ENCODE measurements at regions not wholly inside any gene's neighbourhood (a gene's known extent, or its start where the extent isn't known, plus 50 kb on each side); places are given as distances from the start of the nearest gene placed in this dataset.
"Not testable (repeated sequence)": the region's sequence is repeated elsewhere in the genome, so short reads cannot be mapped to it uniquely, and the experiment has no call there.

DNA sequence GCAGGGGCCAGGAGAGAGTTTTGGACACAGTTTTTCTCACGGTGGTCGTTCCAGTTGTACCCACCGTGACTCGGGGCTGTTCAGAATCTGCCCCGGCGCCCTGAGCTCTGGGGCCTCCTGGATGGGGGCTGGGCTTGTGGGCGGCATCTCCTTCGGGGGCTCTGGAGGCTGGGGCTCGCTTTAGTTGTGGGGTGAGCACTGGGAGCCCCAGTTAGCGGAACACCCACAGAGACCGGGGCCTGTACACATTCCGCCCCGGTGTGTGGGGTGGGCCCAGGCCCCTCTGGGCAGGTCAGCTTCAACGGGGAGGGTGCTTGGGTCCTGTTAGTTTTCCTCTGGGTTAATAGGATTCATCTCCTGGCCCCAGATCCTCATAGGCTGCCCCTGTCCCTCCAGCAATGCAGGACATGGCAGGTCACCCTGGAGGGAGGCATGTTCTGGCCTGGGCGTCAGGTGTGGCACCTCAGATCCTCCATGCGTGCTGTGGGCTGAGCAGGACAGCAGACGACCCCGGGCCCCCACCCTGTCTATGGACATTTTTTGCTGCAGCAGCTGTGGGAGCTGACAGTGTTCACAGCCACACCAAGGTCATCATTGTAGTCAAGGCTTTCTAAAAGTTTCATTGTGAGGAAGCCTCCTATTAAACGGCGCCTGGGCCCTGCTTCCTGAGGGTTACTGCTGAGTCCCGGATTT lies 393.2 kb downstream of the TMEM121 start:
- no peak overlapping the region for H3K4me3 ChIP-seq (ENCODE audit: insufficient read depth, low read depth, low read length)
- H3K27me3 ChIP-seq (ENCODE audit: control insufficient read depth, insufficient read depth, low read length, poor library complexity, severe bottlenecking), result no peaks in the 10 kb centered on the region
- no peaks in the 10 kb centered on the region for H3K36me3 ChIP-seq (ENCODE audit: control insufficient read depth, insufficient read depth, low read length)
- 83 to 86% methylated on average over 21 of the region's 21 CpGs for whole genome bisulfite sequencing, 2 experiments
- no peak overlapping the region for H3K27ac ChIP-seq (ENCODE audit: insufficient read depth, low read depth, low read length, poor library complexity, severe bottlenecking)
- no peaks in the 10 kb centered on the region for H3K4me1 ChIP-seq (ENCODE audit: control insufficient read depth, insufficient read depth, low read length)
- no peaks in the 10 kb centered on the region for H3K9me3 ChIP-seq (ENCODE audit: control insufficient read depth, low read length)

DNA sequence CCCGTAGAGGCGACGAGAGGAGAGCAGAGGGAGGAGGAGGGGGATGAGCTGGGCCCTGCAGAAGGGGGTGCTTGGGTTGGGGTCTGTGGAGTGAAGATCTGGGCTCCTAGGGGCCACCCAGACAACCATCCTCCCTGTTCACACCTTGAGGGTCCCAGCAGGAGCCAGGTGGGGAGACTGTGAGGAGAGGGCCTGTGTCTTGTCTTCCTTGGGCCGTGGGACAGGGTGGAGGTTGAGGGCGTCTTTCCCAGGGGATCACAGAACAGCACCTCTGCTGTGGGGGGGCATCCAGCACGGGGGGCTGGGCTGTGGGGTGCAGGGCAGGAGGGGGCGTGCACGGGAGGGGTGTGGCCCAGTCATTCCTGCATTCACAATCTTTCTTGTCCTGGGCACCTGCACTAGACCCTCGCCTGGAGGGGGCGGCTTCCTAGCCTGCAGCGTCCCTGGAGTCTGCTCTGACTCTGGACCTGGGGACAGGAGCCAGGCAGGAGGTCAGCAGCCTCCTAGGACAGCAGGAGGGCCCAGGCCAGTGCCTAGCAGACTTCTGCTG lies 393.8 kb downstream of the TMEM121 start:
- not testable (repeated sequence) for H3K4me3 ChIP-seq (ENCODE audit: insufficient read depth, low read depth, low read length); H3K9me3 ChIP-seq (ENCODE audit: control insufficient read depth, low read length); H3K36me3 ChIP-seq (ENCODE audit: control insufficient read depth, insufficient read depth, low read length); H3K27me3 ChIP-seq (ENCODE audit: control insufficient read depth, insufficient read depth, low read length, poor library complexity, severe bottlenecking); H3K27ac ChIP-seq (ENCODE audit: insufficient read depth, low read depth, low read length, poor library complexity, severe bottlenecking); H3K4me1 ChIP-seq (ENCODE audit: control insufficient read depth, insufficient read depth, low read length)
- WGBS, 2 experiments, result 67 to 71% methylated on average over 11 of the region's 11 CpGs

DNA sequence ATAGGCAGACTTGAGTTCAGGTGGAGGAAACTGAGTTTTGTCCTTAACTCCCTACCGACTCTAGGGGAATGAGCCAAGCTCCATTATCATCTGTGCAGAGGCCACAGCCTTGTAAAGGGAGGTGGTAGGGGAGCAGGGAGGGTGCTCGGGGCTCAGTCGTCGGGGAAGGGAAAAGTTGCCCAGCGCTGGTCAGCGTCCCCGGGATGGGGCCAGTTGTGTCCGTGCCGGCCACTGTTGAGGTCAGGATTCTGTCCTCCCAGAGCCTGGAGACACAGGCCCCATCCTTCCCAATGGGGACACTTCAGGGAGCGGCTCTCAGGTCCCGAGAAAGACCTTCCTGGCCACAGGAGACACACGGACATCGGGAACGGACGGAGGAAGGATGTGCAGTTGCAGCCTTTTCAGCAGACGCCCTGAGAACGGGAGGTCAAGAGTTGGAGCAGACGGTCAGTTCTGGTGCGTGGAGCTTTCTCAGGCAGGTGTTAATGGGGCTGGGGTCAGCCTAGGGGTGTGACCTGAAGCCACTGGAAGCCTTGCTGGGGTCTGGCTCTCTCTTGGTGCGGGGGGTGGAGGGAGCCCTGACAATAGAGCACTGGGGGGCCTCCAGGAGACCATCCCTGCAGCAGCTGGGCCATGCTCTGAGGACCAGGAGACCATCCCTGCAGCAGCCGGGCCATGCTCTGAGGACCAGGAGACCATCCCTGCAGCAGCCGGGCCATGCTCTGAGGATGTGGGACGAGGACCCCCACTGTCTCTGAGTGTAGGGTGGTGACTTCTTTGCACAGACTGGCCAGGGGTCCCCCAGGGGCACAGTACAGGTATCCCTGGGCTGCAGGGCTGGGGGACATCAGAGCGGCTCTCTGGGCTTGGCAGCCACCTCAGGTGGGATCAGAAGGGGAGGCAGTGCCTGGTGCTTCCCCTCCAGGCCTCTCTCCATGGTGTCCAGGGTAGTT lies 394.7 kb downstream of the TMEM121 start:
- H3K36me3 ChIP-seq (ENCODE audit: control insufficient read depth, insufficient read depth, low read length); H3K9me3 ChIP-seq (ENCODE audit: control insufficient read depth, low read length); H3K4me1 ChIP-seq (ENCODE audit: control insufficient read depth, insufficient read depth, low read length); H3K27me3 ChIP-seq (ENCODE audit: control insufficient read depth, insufficient read depth, low read length, poor library complexity, severe bottlenecking); H3K27ac ChIP-seq (ENCODE audit: insufficient read depth, low read depth, low read length, poor library complexity, severe bottlenecking); H3K4me3 ChIP-seq (ENCODE audit: insufficient read depth, low read depth, low read length): not testable (repeated sequence)
- WGBS, 2 experiments, result 84% methylated on average over 24 of the region's 24 CpGs

DNA sequence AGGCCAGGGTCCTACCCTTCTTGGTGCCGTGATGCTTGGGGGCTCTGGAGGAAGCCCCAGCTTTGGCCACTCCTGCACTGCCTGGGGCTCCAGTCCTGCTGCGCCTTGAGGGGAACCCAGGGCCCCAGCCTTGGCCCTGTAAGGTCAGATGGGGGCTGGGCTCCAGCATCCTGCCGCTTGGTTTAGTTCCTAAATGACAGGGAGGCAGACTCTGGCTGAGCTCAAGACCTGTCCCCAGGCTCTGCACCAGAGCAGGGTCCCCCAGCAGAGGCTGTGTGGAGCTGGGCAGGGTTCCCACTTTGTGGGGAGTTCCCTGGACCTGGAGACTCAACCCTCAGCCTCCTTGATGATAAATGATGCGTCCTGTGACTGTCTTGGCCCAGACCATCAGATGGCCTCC lies 395.4 kb downstream of the TMEM121 start:
- not testable (repeated sequence) for H3K9me3 ChIP-seq (ENCODE audit: control insufficient read depth, low read length); H3K36me3 ChIP-seq (ENCODE audit: control insufficient read depth, insufficient read depth, low read length); H3K4me1 ChIP-seq (ENCODE audit: control insufficient read depth, insufficient read depth, low read length); H3K27me3 ChIP-seq (ENCODE audit: control insufficient read depth, insufficient read depth, low read length, poor library complexity, severe bottlenecking); H3K4me3 ChIP-seq (ENCODE audit: insufficient read depth, low read depth, low read length); H3K27ac ChIP-seq (ENCODE audit: insufficient read depth, low read depth, low read length, poor library complexity, severe bottlenecking)
- 47 to 52% methylated on average over 4 of the region's 4 CpGs for WGBS, 2 experiments

DNA sequence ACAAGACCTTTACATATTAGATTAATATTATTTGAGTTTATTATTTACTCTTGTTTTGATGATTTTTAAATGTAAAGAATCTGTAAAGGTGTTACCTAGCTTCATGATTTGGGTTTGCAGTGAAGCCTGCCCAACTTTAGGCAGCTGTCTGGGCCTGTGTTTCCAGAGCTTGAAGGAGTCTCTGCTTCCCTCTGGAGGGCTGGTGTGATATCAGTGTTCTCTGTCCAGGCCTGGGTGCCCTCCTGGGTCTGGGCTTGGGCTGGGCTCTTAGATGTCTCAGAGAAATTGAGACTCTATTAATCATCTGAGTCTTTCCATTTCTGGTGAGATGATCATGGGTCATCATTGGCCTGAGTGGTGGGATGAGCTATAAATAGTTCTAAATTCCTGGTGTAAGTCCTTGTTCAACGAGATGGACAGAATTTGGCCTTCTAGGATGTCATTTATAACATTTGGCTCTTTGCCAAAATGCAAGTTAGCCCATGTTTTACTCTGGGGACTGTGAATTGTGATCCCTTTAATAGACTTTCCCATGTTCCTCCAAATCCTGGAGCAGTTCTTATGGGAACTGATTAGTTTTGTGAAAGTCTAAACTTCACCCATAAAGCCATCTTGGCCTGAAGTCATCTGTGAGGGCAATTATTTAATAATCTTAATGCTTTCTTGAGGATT lies 397.3 kb downstream of the TMEM121 start:
- WGBS, 2 experiments, result 21 to 23% methylated on average over 1 of the region's 1 CpG
- not testable (repeated sequence) for H3K4me3 ChIP-seq (ENCODE audit: insufficient read depth, low read depth, low read length); H3K9me3 ChIP-seq (ENCODE audit: control insufficient read depth, low read length); H3K27ac ChIP-seq (ENCODE audit: insufficient read depth, low read depth, low read length, poor library complexity, severe bottlenecking); H3K27me3 ChIP-seq (ENCODE audit: control insufficient read depth, insufficient read depth, low read length, poor library complexity, severe bottlenecking); H3K36me3 ChIP-seq (ENCODE audit: control insufficient read depth, insufficient read depth, low read length); H3K4me1 ChIP-seq (ENCODE audit: control insufficient read depth, insufficient read depth, low read length)

DNA sequence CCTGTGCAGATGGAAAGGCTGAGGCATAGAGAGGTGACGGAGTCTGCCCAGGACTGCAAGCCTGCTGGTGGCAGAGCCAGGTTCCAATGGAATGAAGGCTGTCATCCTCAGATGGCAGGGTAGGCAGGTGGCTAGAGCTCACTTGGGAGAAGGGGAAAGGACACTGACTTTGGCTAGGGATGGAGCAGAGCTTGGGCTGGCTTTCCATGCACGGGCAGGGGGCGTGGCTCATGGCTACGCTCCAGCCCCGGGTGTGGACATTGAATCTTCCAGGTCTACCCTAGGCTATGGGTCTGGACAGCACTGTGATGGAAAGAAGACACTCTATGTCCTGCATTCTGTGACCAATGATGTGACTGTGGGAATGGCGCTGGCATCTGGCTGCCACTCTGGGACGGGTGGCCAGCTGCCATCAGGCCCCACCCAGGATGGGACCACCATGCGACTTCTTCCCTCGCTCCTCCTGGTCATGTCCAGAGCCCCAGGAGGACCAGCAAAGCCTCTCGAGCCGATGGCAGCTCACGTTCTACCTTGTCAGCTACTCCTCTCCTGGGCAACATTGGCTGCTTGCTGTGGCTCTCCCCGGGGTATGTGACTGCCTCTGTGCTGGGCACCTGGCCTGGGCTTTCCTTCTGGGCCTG lies 398.7 kb downstream of the TMEM121 start:
- H3K27me3 ChIP-seq (ENCODE audit: control insufficient read depth, insufficient read depth, low read length, poor library complexity, severe bottlenecking), result no peaks in the 10 kb centered on the region
- H3K4me1 ChIP-seq (ENCODE audit: control insufficient read depth, insufficient read depth, low read length), result no peaks in the 10 kb centered on the region
- 81 to 85% methylated on average over 13 of the region's 13 CpGs for WGBS, 2 experiments
- H3K4me3 ChIP-seq (ENCODE audit: insufficient read depth, low read depth, low read length), result no peak overlapping the region
- no peak overlapping the region for H3K27ac ChIP-seq (ENCODE audit: insufficient read depth, low read depth, low read length, poor library complexity, severe bottlenecking)
- H3K9me3 ChIP-seq (ENCODE audit: control insufficient read depth, low read length), result peaks cover 2% of the 10 kb centered on the region
- H3K36me3 ChIP-seq (ENCODE audit: control insufficient read depth, insufficient read depth, low read length), result no peaks in the 10 kb centered on the region

DNA sequence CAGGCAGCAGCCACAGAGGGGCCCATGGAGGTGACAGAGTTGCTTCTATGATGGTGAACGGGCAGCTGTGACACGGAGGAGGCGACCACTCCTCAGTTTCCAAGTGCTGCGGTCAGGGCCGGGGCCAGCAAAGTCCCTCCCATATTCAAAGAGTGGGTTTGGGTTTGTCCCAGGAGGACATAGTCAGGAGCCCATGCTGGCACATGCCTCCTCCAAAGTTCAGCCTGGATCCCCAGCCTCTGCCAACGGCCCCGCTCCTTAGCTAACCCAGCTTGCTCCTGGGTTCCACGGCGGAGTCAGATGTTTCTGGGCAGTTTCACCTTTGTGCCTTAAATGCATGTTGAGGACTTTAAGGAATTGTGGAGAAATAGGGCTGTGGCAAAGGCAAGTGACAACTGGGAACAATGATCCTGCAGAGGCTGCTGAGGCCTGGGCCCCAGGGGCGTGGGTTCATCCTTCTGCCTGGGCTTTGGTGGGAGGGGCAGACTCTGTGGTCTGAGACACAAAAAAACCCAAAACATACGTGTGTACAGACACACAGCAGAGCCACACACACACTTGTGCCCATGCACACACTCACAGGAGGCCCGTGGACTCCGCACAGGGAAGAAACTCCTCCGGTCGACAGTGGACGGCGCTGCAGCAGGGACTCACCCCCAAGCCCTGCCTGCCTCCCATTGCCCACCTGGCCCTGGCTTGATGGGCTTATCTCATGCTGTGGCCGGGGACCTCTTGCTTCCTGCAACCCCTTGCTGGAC lies 399.4 kb downstream of the TMEM121 start:
- Histone ChIP-seq H3K36me3 (ENCODE audit: control insufficient read depth, insufficient read depth, low read length) (no peaks in the 10 kb centered on the region), H3K27me3 (ENCODE audit: control insufficient read depth, insufficient read depth, low read length, poor library complexity, severe bottlenecking) (no peaks in the 10 kb centered on the region), H3K4me1 (ENCODE audit: control insufficient read depth, insufficient read depth, low read length) (no peaks in the 10 kb centered on the region), H3K9me3 (ENCODE audit: control insufficient read depth, low read length) (peaks cover 7% of the 10 kb centered on the region), H3K4me3 (ENCODE audit: insufficient read depth, low read depth, low read length) (no peak overlapping the region), H3K27ac (ENCODE audit: insufficient read depth, low read depth, low read length, poor library complexity, severe bottlenecking) (no peak overlapping the region)
- 83 to 84% methylated on average over 18 of the region's 18 CpGs for WGBS, 2 experiments

DNA sequence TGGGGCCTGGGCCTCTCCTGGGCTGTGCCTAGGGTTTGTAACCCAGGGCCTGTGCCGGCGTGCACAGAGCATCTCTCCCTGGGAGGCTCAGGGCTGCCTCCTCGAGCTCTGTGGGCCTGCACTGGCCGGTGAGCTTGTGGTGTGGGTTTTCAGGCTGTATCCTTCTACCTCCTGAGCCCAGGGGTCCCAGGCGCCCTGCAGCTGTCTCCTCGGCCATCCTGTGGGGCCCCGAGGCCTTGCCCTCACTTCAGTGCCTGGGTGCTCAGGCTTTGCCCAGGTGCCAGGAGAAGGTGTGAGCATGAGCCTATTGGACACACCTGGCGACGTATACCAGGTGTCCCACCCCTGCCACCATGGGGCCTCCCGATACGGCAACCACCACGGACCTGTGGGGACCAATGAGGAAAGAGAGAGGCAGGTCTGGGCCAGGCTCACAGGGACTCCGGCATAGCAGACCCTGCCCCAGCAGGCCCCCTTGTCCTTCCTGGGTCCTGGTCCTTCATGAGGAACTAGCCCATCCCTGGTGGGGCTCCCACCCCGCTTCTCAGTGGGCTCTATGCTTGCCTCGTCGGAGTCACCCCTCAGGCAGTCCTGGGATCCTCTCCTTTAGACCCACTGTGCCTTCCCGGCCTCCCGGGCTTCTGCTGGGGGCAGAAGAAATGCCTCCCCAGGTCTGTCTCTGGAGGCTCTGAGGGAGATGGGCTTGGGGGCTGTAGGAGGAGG lies 400.2 kb downstream of the TMEM121 start:
- Histone ChIP-seq H3K9me3 (ENCODE audit: control insufficient read depth, low read length) (peaks cover 9% of the 10 kb centered on the region), H3K4me3 (ENCODE audit: insufficient read depth, low read depth, low read length) (no peak overlapping the region), H3K27ac (ENCODE audit: insufficient read depth, low read depth, low read length, poor library complexity, severe bottlenecking) (no peak overlapping the region), H3K36me3 (ENCODE audit: control insufficient read depth, insufficient read depth, low read length) (no peaks in the 10 kb centered on the region), H3K27me3 (ENCODE audit: control insufficient read depth, insufficient read depth, low read length, poor library complexity, severe bottlenecking) (no peaks in the 10 kb centered on the region), H3K4me1 (ENCODE audit: control insufficient read depth, insufficient read depth, low read length) (no peaks in the 10 kb centered on the region)
- WGBS, 2 experiments, result 82% methylated on average over 18 of the region's 18 CpGs

Measured in ectodermal cell (in vitro differentiated cells).